ENCODE measurements at regions not wholly inside any gene's neighbourhood (a gene's known extent, or its start where the extent isn't known, plus 50 kb on each side); places are given as distances from the start of the nearest gene placed in this dataset.

GRCh38 chr22:22785316-22786065 lies 102.1 kb upstream of the IGLL5 start:
- Histone ChIP-seq H3K36me3 (ENCODE audit: insufficient read depth, low read length) (no peaks in the 10 kb centered on the region), H4K20me1 (ENCODE audit: insufficient read depth, low read length) (no peaks in the 10 kb centered on the region), H2AFZ (ENCODE audit: low read length) (no peak overlapping the region), H3K9me3 (ENCODE audit: low read depth, low read length) (no peaks in the 10 kb centered on the region), H3K4me2 (ENCODE audit: insufficient read depth, low read length) (no peak overlapping the region), H3K27ac (ENCODE audit: low read depth, low read length) (no peak overlapping the region), H3K79me2 (ENCODE audit: insufficient read depth, low read length) (no peaks in the 10 kb centered on the region), H3K4me1 (ENCODE audit: insufficient read depth, low read length) (no peaks in the 10 kb centered on the region), H3K27me3 (ENCODE audit: insufficient read depth, low read length) (peaks cover 23% of the 10 kb centered on the region), H3K4me3 (ENCODE audit: insufficient read depth, low read length) (no peak overlapping the region)
- TF ChIP-seq, protein P1, sequence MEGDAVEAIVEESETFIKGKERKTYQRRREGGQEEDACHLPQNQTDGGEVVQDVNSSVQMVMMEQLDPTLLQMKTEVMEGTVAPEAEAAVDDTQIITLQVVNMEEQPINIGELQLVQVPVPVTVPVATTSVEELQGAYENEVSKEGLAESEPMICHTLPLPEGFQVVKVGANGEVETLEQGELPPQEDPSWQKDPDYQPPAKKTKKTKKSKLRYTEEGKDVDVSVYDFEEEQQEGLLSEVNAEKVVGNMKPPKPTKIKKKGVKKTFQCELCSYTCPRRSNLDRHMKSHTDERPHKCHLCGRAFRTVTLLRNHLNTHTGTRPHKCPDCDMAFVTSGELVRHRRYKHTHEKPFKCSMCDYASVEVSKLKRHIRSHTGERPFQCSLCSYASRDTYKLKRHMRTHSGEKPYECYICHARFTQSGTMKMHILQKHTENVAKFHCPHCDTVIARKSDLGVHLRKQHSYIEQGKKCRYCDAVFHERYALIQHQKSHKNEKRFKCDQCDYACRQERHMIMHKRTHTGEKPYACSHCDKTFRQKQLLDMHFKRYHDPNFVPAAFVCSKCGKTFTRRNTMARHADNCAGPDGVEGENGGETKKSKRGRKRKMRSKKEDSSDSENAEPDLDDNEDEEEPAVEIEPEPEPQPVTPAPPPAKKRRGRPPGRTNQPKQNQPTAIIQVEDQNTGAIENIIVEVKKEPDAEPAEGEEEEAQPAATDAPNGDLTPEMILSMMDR (IDR thresholded peaks at IDR 0.05; ENCODE audit: extremely low read depth, low read depth, low read length) = no peak
- DNase-seq (ENCODE audit: insufficient read length, low spot score, missing footprints) = peak; percentile 64

DNA sequence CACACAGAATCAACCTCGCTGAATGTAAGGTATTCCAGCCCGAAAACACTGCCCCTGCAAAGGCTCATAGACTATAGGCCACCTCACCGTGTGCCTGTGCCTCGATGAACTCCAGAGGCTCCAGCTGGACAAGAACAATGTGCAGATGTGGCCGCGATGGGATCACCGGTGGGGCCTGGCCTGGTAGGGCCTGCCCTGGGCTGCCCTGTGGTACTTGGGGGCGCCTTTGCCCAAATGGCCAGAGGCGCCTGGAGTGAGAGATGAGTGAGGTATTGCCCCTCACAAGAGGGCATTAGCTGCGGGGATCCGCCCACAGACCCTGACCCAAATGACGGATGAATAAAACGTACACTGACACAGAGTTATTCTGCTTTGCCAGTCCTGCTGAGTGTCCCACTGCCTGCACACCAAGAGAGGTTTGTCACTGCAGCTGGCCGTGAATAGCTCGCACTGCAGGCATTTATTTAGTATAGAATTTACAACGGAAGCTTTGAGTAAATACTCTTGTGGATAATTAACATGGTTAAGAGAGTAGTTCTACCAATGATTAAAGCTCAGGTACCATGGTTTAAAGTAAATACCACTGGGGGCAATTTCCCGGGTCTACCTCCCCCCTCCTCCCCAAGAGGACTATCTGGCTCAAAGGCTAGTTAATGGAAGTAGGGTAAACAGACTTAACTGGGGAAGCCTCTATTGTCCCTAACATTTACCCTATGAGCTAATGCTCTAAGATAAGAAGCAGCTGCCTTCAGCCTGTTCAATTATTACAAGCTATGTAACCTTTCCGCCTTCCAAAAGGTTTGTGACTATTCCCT lies 101.1 kb upstream of the IGLL5 start:
- Histone ChIP-seq H4K20me1 (ENCODE audit: insufficient read depth, low read length) (no peaks in the 10 kb centered on the region), H3K4me2 (ENCODE audit: insufficient read depth, low read length) (no peak overlapping the region), H3K27ac (ENCODE audit: low read depth, low read length) (no peak overlapping the region), H3K4me3 (ENCODE audit: insufficient read depth, low read length) (no peak overlapping the region), H3K27me3 (ENCODE audit: insufficient read depth, low read length) (peaks cover 23% of the 10 kb centered on the region), H3K4me1 (ENCODE audit: insufficient read depth, low read length) (no peaks in the 10 kb centered on the region), H2AFZ (ENCODE audit: low read length) (no peak overlapping the region), H3K9me3 (ENCODE audit: low read depth, low read length) (no peaks in the 10 kb centered on the region), H3K79me2 (ENCODE audit: insufficient read depth, low read length) (no peaks in the 10 kb centered on the region), H3K36me3 (ENCODE audit: insufficient read depth, low read length) (no peaks in the 10 kb centered on the region)
- no peak for DNase-seq (ENCODE audit: insufficient read length, low spot score, missing footprints)
- TF ChIP-seq, protein P1 (IDR thresholded peaks at IDR 0.05; ENCODE audit: extremely low read depth, low read depth, low read length) = no peak

- TF ChIP-seq, protein P1 (IDR thresholded peaks at IDR 0.05; ENCODE audit: extremely low read depth, low read depth, low read length) = no peak
- Histone ChIP-seq H3K4me2 (ENCODE audit: insufficient read depth, low read length) (no peak overlapping the region), H2AFZ (ENCODE audit: low read length) (no peak overlapping the region), H3K4me3 (ENCODE audit: insufficient read depth, low read length) (no peak overlapping the region), H3K27me3 (ENCODE audit: insufficient read depth, low read length) (peaks cover 23% of the 10 kb centered on the region), H3K36me3 (ENCODE audit: insufficient read depth, low read length) (no peaks in the 10 kb centered on the region), H3K79me2 (ENCODE audit: insufficient read depth, low read length) (no peaks in the 10 kb centered on the region), H3K9me3 (ENCODE audit: low read depth, low read length) (no peaks in the 10 kb centered on the region), H4K20me1 (ENCODE audit: insufficient read depth, low read length) (no peaks in the 10 kb centered on the region), H3K4me1 (ENCODE audit: insufficient read depth, low read length) (no peaks in the 10 kb centered on the region), H3K27ac (ENCODE audit: low read depth, low read length) (no peak overlapping the region)
- no peak for DNase-seq (ENCODE audit: insufficient read length, low spot score, missing footprints)
Measured at GRCh38 chr22:22787151-22787550, 100.5 kb upstream of the IGLL5 start.
